Sigmoid colon (tissue), 4 donors: ENCODE measurements at regions not wholly inside any gene's neighbourhood (a gene's known extent, or its start where the extent isn't known, plus 50 kb on each side); places are given as distances from the start of the nearest gene placed in this dataset.

Experiments used
- EP300 ChIP-seq, 4 donors: sonication (generic); formaldehyde crosslinking; IDR thresholded peaks; one replicate each; pipeline ENCODE4 v1.6.1; 2017; ENCODE audit warnings: antibody characterized with exemption in 4 of 4
- POLR2A ChIP-seq, 2 donors: fragments of 450-650 bp; IDR thresholded peaks; one replicate each; pipeline ENCODE4 v1.6.1; 2016; ENCODE audit warnings: antibody characterized with exemption in 2 of 2, mild to moderate bottlenecking in 2 of 2, moderate library complexity in 2 of 2
- POLR2AphosphoS5 ChIP-seq, 4 donors: sonication (generic); formaldehyde crosslinking; IDR thresholded peaks; one replicate each; pipeline ENCODE4 v1.6.1; 2017; ENCODE audit warnings: antibody characterized with exemption in 4 of 4
- TF ChIP-seq, protein P1 (sequence below), 4 experiments: fragments of 450-650 bp in 3 of 4; fragments of 200-600 bp in 1 of 4; IDR thresholded peaks; one replicate each; pipeline ENCODE4 v1.5.1; 2016 to 2019; ENCODE audit warnings: antibody characterized with exemption in 4 of 4, mild to moderate bottlenecking in 3 of 4, moderate library complexity in 2 of 4

DNA sequence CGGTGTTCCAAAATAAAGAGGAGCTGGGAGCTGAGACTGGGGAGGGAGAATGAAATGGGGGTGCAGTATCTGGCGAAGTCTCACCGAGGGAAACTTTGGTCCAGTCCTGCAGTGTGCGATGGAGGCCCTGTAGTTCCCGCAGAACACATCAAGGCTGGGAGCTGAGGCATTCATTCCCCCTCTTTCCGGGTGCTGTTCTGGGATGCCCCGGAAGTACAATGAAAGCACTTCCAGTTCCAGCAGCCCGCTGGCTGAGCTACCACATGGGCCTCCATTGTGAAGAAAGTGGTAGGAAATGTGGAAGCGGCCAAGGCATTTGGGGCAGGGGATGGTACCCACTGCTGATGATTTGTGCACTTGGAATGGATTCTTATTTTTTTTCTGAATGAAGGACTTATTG, 560.7 kb downstream of the GLRX3 start:
- TF ChIP-seq, protein P1, sequence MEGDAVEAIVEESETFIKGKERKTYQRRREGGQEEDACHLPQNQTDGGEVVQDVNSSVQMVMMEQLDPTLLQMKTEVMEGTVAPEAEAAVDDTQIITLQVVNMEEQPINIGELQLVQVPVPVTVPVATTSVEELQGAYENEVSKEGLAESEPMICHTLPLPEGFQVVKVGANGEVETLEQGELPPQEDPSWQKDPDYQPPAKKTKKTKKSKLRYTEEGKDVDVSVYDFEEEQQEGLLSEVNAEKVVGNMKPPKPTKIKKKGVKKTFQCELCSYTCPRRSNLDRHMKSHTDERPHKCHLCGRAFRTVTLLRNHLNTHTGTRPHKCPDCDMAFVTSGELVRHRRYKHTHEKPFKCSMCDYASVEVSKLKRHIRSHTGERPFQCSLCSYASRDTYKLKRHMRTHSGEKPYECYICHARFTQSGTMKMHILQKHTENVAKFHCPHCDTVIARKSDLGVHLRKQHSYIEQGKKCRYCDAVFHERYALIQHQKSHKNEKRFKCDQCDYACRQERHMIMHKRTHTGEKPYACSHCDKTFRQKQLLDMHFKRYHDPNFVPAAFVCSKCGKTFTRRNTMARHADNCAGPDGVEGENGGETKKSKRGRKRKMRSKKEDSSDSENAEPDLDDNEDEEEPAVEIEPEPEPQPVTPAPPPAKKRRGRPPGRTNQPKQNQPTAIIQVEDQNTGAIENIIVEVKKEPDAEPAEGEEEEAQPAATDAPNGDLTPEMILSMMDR (IDR thresholded peaks at IDR 0.05) = no peak
- no peak for TF ChIP-seq POLR2AphosphoS5 (IDR thresholded peaks at IDR 0.05)
- TF ChIP-seq POLR2A (IDR thresholded peaks at IDR 0.05) = no peak
- TF ChIP-seq EP300 (IDR thresholded peaks at IDR 0.05) = no peak
